Neural progenitor cell (in vitro differentiated cells): ENCODE measurements at regions not wholly inside any gene's neighbourhood (a gene's known extent, or its start where the extent isn't known, plus 50 kb on each side); places are given as distances from the start of the nearest gene placed in this dataset.

Experiments
- EZH2 ChIP-seq: fragments of 200-600 bp; sonication (generic); IDR thresholded peaks from 2 replicates; pipeline ENCODE4 v1.6.1; 2017; ENCODE audit warnings: antibody characterized with exemption, mild to moderate bottlenecking, moderate library complexity
- EZH2phosphoT487 ChIP-seq: fragments of 200-600 bp; sonication (generic); IDR thresholded peaks from 2 replicates; pipeline ENCODE4 v1.6.1; 2017; ENCODE audit warnings: antibody characterized with exemption

GRCh38 chr2:19003554-19003953 is 354.9 kb downstream of the OSR1 start:
- TF ChIP-seq EZH2phosphoT487, result no peak
- no peak for TF ChIP-seq EZH2
